Panc1 (cell line): ENCODE measurements at regions not wholly inside any gene's neighbourhood (a gene's known extent, or its start where the extent isn't known, plus 50 kb on each side); places are given as distances from the start of the nearest gene placed in this dataset.

Experiments used
- ATAC-seq: fragments of 200-7000 bp; cut with Tn5 transposase; 2 replicates; pipeline ENCODE4 v1.9.1; 2020; ENCODE audit warnings: mild to moderate bottlenecking, moderate library complexity
- BruUV-seq: library from RNA; stranded (reverse); fragments of 400-500 nt; replicated peaks from 2 replicates; lab custom pipeline; 2021; lab: Mats Ljungman, UMichigan
- CTCF ChIA-PET: fragments of 300-600 bp; sonication (Branson Sonifier 250); formaldehyde crosslinking; loops from one replicate; lab custom pipeline; 2022; ENCODE audit warnings: antibody characterized with exemption; lab: Charles Lee
- POLR2A ChIA-PET: fragments of 300-600 bp; sonication (Branson Sonifier 250); formaldehyde crosslinking; loops from one replicate; lab custom pipeline; 2022; ENCODE audit warnings: antibody characterized with exemption; lab: Charles Lee
- DNase-seq: peaks from one replicate; pipeline ENCODE4 v3.0.0-alpha.2; 2010; ENCODE audit warnings: low read depth, low spot score
- H3K27ac ChIP-seq: 2 replicates; pipeline ENCODE4 v1.5.1; 2011; ENCODE audit warnings: mild to moderate bottlenecking, low read length, inconsistent platforms
- H3K27me3 ChIP-seq: fragments of 200-500 bp; sonication (Bioruptor generic); 2 replicates; pipeline ENCODE4 v1.6.0; 2014; ENCODE audit warnings: low read length, inconsistent platforms; ENCODE audit not compliant: control insufficient read depth, insufficient read depth
- H3K36me3 ChIP-seq: fragments of 200-500 bp; sonication (Bioruptor generic); 2 replicates; pipeline ENCODE4 v1.5.1; 2014; ENCODE audit warnings: inconsistent platforms, mild to moderate bottlenecking, low read length, moderate library complexity; ENCODE audit not compliant: control insufficient read depth, insufficient read depth
- H3K4me1 ChIP-seq: 2 replicates; pipeline ENCODE4 v1.5.1; 2011; ENCODE audit warnings: inconsistent platforms, mild to moderate bottlenecking, low read length, moderate library complexity; ENCODE audit not compliant: control insufficient read depth, insufficient read depth
- H3K4me3 ChIP-seq, 2 experiments: 2 replicates each; pipeline ENCODE4 v1.5.1; 2011 to 2012; ENCODE audit warnings: low read depth in 2 of 2, low read length in 2 of 2, mild to moderate bottlenecking in 2 of 2, inconsistent platforms in 1 of 2, moderate library complexity in 1 of 2
- H3K9me3 ChIP-seq: fragments of 200-500 bp; sonication (Bioruptor generic); 2 replicates; pipeline ENCODE4 v1.5.1; 2014; ENCODE audit warnings: low read depth, mild to moderate bottlenecking, inconsistent platforms, low read length, moderate library complexity; ENCODE audit not compliant: control insufficient read depth, insufficient read depth
- CTCF ChIP-seq: fragments of 450-650 bp; IDR thresholded peaks from 2 replicates; pipeline ENCODE4 v1.5.1; 2017; ENCODE audit warnings: mild to moderate bottlenecking
- POLR2AphosphoS5 ChIP-seq: IDR thresholded peaks from 2 replicates; pipeline ENCODE4 v1.6.1; 2012; ENCODE audit warnings: mild to moderate bottlenecking, low read depth, low read length, moderate library complexity
- REST ChIP-seq, 2 experiments: IDR thresholded peaks; 2 replicates each; pipeline ENCODE4 v1.6.1; 2011 to 2012; ENCODE audit warnings: low read depth in 2 of 2, control low read depth in 1 of 2, low read length in 1 of 2, mild to moderate bottlenecking in 1 of 2, moderate library complexity in 1 of 2; ENCODE audit not compliant: insufficient read depth in 1 of 2
- SIN3A ChIP-seq: IDR thresholded peaks from 2 replicates; pipeline ENCODE4 v1.6.1; 2012; ENCODE audit warnings: low read depth, mild to moderate bottlenecking, low read length, moderate library complexity, borderline replicate concordance; ENCODE audit not compliant: insufficient read depth
- TCF7L2 ChIP-seq: IDR thresholded peaks from 2 replicates; pipeline ENCODE4 v1.6.1; 2011; ENCODE audit warnings: mild to moderate bottlenecking, low read depth, low read length, inconsistent platforms
- in situ Hi-C: cut with HindIII; loops from 2 replicates; pipeline ENCODE4 v1.10.0; 2016; ENCODE audit warnings: low sequenced_read_pairs, low pct_unique_long_range_greater_than_20kb
- intact Hi-C: fragments of 100-400 bp; cut with micrococcal nuclease; formaldehyde crosslinking; loops from one replicate; pipeline ENCODE4 v1.10.0; 2022; ENCODE audit not compliant: unreplicated experiment

- Histone ChIP-seq H3K27me3 (no peaks in the 10 kb centered on the region), H3K9me3 (no peaks in the 10 kb centered on the region), H3K27ac (no peak overlapping the region), H3K4me3 (no peak overlapping the region), H3K36me3 (no peaks in the 10 kb centered on the region), H3K4me1 (no peaks in the 10 kb centered on the region)
- ATAC-seq: no peak
- intact Hi-C loops (no loop called here), in situ Hi-C loops (no loop called here)
- CTCF ChIA-PET: no interaction called here
- no peak for DNase-seq
- BruUV-seq: no TSS peak
- TF ChIP-seq CTCF (no peak), REST (IDR thresholded peaks at IDR 0.05; ENCODE audit: insufficient read depth in 1 of 2, low read depth in 2 of 2, low read length in 1 of 2) (no peak), TCF7L2 (no peak), SIN3A (no peak), POLR2AphosphoS5 (no peak)
- POLR2A ChIA-PET: interaction anchor here (0.7 kb wide), 1 partner anchor 327 kb away, joined by 4 read pairs; no protein-coding TSS in a partner anchor
Observed at GRCh38 chr9:126223798-126224531, 102.7 kb upstream of the MVB12B start.

- Histone ChIP-seq H3K9me3 (no peaks in the 10 kb centered on the region), H3K36me3 (no peaks in the 10 kb centered on the region), H3K4me3 (no peak overlapping the region), H3K27me3 (no peaks in the 10 kb centered on the region), H3K27ac (no peak overlapping the region), H3K4me1 (no peaks in the 10 kb centered on the region)
- in situ Hi-C loops: no loop called here
- no peak for ATAC-seq
- TF ChIP-seq TCF7L2 (no peak), REST (IDR thresholded peaks at IDR 0.05; ENCODE audit: insufficient read depth in 1 of 2, low read depth in 2 of 2, low read length in 1 of 2) (no peak), SIN3A (no peak), CTCF (no peak), POLR2AphosphoS5 (no peak)
- intact Hi-C loops: no loop called here
- DNase-seq: no peak
- ChIA-PET POLR2A (no interaction called here), CTCF (no interaction called here)
- no TSS peak for BruUV-seq
Observed at GRCh38 chr9:126225611-126226609, 100.7 kb upstream of the MVB12B start.
